HUES6 (cell line): ENCODE measurements at regions not wholly inside any gene's neighbourhood (a gene's known extent, or its start where the extent isn't known, plus 50 kb on each side); places are given as distances from the start of the nearest gene placed in this dataset.
"Not testable (repeated sequence)": the region's sequence is repeated elsewhere in the genome, so short reads cannot be mapped to it uniquely, and the experiment has no call there.

Experiments used
- H3K27ac ChIP-seq: 2 replicates; pipeline ENCODE4 v1.7.0; 2013; ENCODE audit warnings: low read depth, mild to moderate bottlenecking, low read length, inconsistent platforms
- H3K27me3 ChIP-seq: 2 replicates; pipeline ENCODE4 v1.6.1; 2013; ENCODE audit warnings: low read length; ENCODE audit not compliant: control insufficient read depth, insufficient read depth
- H3K36me3 ChIP-seq: 2 replicates; pipeline ENCODE4 v1.6.1; 2013; ENCODE audit warnings: low read length; ENCODE audit not compliant: control insufficient read depth, insufficient read depth
- H3K4me1 ChIP-seq: 2 replicates; pipeline ENCODE4 v1.6.1; 2013; ENCODE audit warnings: low read length; ENCODE audit not compliant: control insufficient read depth, insufficient read depth
- H3K4me3 ChIP-seq: 2 replicates; pipeline ENCODE4 v1.5.1; 2013; ENCODE audit warnings: low read depth, low read length
- H3K9ac ChIP-seq: one replicate; pipeline ENCODE4 v1.6.1; 2013; ENCODE audit warnings: mild to moderate bottlenecking, low read length
- H3K9me3 ChIP-seq: 2 replicates; pipeline ENCODE4 v1.6.1; 2013; ENCODE audit warnings: low read depth, low read length; ENCODE audit not compliant: control insufficient read depth, insufficient read depth

DNA sequence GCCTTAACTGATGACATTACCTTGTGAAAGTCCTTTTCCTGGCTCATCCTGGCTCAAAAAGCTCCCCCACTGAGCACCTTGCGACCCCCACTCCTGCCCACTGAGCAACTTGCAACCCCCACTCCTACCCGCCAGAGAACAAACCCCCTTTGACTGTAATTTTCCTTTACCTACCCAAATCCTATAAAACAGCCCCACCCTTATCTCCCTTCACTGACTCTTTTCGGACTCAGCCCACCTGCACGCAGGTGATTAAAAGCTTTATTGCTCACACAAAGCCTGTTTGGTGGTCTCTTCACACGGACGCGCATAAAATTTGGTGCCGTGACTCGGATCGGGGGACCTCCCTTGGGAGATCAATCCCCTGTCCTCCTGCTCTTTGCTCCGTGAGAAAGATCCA, 124.4 kb upstream of the MAP2 start:
- not testable (repeated sequence) for H3K27me3 ChIP-seq, H3K27ac ChIP-seq, H3K9me3 ChIP-seq
- peak overlapping the region; percentile 80 for H3K4me3 ChIP-seq
- peaks cover 27% of the 10 kb centered on the region for H3K4me1 ChIP-seq
- peak overlapping the region; percentile 99 for H3K9ac ChIP-seq
- H3K36me3 ChIP-seq = peaks cover 25% of the 10 kb centered on the region

DNA sequence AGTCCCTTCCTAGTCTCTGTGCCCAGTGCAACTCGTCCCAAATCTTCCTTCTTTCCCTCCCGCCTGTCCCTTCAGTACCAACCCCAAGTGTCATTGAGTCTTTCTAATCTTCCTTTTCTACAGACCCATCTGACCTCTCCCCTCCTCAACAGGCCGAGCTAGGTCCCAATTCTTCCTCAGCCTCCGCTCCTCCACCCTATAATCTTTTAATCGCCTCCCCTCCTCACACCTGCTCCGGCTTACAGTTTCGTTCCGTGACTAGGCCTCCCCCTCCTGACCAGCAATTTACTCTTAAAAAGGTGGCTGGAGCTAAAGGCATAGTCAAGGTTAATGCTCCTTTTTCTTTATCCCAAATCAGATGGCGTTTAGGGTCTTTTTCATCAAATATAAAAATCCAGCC, 123.1 kb upstream of the MAP2 start:
- H3K36me3 ChIP-seq = peaks cover 36% of the 10 kb centered on the region
- peak overlapping the region; percentile 79 for H3K27ac ChIP-seq
- H3K9me3 ChIP-seq, H3K27me3 ChIP-seq: not testable (repeated sequence)
- peak overlapping the region; percentile 80 for H3K4me3 ChIP-seq
- H3K9ac ChIP-seq = peak overlapping the region; percentile 99
- H3K4me1 ChIP-seq = peaks cover 35% of the 10 kb centered on the region

DNA sequence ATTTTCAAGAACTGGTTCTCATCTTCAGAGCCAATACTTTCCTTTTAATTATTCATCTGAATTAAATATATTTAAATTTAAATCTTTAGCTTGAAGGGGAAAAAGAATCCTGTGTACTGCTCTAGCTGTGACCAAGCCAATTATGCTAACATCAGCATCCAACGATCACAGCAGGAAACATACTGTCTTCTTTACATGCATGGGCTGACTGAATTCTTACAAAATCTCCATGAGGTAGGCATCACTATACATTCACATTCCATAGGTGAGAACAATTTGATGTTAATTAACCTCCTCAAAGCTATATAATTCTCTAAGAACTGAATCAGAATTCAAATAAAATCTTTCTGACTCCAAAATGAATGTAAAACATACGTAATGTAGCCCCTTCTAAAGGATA, 118.8 kb upstream of the MAP2 start:
- Histone ChIP-seq H3K27me3 (no peaks in the 10 kb centered on the region; the same call in 1 of the 2 replicates), H3K9ac (peak overlapping the region; percentile 46), H3K4me3 (peak overlapping the region; percentile 44), H3K9me3 (no peaks in the 10 kb centered on the region), H3K27ac (peak overlapping the region; percentile 89), H3K36me3 (peaks cover 52% of the 10 kb centered on the region), H3K4me1 (peaks cover 26% of the 10 kb centered on the region)

DNA sequence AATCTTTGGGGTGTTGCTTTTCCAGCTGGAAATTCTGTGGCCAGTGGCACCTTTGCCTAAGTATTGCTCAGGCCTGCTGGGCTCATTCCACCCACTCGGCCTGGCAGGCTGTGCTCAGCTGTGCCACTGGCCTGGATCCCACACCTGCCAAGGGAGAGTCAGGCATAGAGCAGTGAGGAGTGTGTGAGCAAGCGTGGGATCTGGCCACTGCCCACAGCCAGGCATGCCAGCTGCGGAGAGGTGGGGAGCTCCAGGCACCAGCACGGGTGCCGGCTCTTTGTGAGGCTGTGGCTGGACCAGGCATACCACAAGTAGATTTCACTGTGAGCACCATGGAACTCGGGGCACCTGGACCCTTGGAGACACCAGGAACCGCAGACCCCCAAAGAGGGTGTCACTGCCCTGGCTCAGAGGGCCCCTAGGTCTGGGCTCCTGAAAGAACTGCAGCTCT, 118.1 kb upstream of the MAP2 start:
- Histone ChIP-seq H3K9ac (peak overlapping the region; percentile 46), H3K27me3 (no peaks in the 10 kb centered on the region; the same call in 1 of the 2 replicates), H3K4me1 (peaks cover 26% of the 10 kb centered on the region), H3K27ac (peak overlapping the region; percentile 89), H3K4me3 (no peak overlapping the region), H3K9me3 (no peaks in the 10 kb centered on the region), H3K36me3 (peaks cover 55% of the 10 kb centered on the region)

DNA sequence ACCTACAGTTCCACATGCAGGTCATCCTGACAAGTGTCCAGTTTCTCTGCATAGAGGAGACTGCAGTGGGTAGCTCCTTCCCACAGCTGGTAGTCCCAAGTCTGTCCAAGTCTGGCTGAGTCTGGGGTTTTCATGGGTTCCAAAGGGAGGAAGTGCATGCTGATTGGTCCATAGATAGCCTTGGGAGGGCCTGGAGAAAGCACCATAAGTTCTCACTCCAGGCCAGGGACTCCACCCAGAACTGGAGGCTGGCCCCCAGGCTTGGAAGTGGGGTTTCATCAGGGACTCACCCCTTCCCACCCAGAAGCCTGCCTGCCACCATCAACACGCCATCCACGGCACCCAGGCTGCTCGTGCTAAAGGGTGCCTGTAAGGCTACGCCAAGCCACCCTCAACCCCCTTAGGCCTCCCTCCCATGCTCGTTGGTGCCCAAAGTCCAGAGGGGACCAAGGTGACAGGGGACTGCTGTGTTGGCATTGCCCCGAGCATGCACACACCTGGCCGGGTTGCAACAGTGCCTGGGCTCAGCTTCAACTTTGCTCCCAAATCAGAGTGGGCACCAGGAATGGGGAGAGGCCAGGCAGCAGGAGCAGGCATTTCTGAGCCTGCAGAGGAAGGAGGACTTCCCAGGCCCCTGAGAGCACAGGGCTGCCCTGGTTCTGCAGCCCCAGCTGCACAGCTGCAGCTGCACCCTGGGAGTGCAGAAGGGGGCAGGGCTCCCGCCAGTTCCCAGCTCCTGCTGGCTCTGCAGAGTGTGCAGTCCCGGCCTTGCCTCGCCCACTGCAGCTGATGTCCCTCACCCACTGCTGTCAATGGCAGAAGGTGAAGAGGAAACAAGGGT, 116.5 kb upstream of the MAP2 start:
- Histone ChIP-seq H3K9me3 (no peaks in the 10 kb centered on the region), H3K4me1 (peaks cover 26% of the 10 kb centered on the region), H3K27me3 (no peaks in the 10 kb centered on the region), H3K27ac (no peak overlapping the region), H3K36me3 (peaks cover 46% of the 10 kb centered on the region), H3K9ac (no peak overlapping the region), H3K4me3 (no peak overlapping the region)

DNA sequence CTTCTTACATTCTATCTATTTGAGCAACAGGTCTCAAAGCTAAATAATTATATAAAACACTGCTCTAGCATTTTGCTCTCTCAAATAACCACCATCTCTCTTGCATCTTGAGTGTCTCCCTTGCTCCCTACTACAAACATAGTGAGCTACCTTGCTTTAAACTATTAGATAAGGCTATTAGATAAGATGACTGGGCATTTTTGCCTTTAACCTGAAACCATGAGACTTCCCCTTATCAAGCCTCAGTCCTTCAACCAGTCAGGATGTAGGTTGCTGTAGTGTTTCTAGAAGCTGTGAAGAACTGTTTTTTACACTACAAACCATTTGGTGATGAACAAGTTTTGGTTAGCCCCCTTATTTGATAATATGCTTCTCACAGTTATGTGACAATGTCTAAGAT, 115.4 kb upstream of the MAP2 start:
- Histone ChIP-seq H3K9ac (no peak overlapping the region), H3K27me3 (no peaks in the 10 kb centered on the region), H3K27ac (no peak overlapping the region), H3K4me3 (no peak overlapping the region), H3K4me1 (peaks cover 26% of the 10 kb centered on the region), H3K36me3 (peaks cover 37% of the 10 kb centered on the region), H3K9me3 (no peaks in the 10 kb centered on the region)

DNA sequence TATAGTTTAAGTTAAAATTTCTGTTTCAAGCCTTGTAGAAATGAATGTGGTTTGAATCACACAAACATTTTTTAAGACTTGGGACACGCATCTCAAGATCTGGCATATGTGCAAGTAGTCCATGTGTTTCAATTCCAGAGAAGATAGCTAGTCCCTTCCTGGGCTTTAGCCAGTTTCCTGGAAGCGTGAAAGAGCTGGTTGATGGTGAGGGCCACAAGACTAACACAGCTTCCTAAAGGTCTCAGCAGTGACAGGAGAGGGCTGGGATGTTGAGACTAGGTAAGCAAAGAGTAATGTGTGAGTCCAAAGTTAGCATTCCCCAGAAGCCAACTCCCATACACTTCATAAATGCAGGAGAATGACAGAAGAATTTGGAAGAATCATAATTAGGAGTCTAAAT, 111.9 kb upstream of the MAP2 start:
- no peak overlapping the region for H3K4me3 ChIP-seq
- H3K27ac ChIP-seq = no peak overlapping the region
- peaks cover 20% of the 10 kb centered on the region for H3K36me3 ChIP-seq
- H3K9ac ChIP-seq = no peak overlapping the region
- peaks cover 20% of the 10 kb centered on the region for H3K4me1 ChIP-seq
- no peaks in the 10 kb centered on the region for H3K27me3 ChIP-seq
- no peaks in the 10 kb centered on the region for H3K9me3 ChIP-seq

DNA sequence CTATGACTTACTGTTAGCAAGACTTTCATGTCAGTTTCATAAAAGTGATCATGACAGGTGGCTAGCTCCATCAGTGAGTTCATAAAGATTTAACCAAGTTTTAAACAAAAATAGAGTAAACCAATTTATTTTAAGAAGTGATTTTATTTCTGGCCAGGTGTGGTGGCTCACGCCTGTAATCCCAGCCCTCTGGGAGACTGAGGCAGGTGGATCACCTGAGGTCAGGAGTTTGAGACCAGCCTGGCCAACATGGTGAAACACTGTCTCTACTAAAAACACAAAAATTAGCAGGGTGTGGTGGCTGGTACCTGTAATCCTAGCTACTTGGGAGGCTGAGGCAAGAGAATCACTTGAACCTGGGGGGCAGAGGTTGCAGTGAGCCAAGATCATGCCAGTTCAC, 111.4 kb upstream of the MAP2 start:
- H3K4me3 ChIP-seq, H3K27ac ChIP-seq, H3K27me3 ChIP-seq, H3K9me3 ChIP-seq, H3K9ac ChIP-seq: not testable (repeated sequence)
- H3K4me1 ChIP-seq = peaks cover 16% of the 10 kb centered on the region
- peaks cover 18% of the 10 kb centered on the region; the same call in 1 of the 2 replicates for H3K36me3 ChIP-seq

DNA sequence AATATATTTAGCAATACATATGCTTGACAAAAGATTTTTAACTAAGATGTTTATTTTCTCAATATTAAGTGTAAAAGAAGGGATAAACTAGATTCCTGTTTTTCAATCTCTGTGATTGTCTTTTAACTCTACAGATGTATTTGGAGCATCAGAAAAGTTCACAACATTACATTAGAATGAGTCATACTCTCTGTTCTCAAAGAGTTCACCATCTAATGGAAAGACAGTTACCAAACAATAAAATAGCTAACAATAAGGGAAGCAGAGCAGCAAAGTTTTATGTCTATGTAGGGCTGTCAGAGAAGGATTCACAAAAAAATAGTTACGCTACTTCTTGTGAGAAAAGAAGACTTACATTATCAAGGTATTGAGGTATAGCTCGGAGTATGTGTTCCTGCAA, 109.2 kb upstream of the MAP2 start:
- H3K4me3 ChIP-seq = no peak overlapping the region
- peaks cover 8% of the 10 kb centered on the region for H3K4me1 ChIP-seq
- H3K27me3 ChIP-seq = no peaks in the 10 kb centered on the region
- no peak overlapping the region for H3K9ac ChIP-seq
- peaks cover 18% of the 10 kb centered on the region; the same call in 1 of the 2 replicates for H3K36me3 ChIP-seq
- no peak overlapping the region for H3K27ac ChIP-seq
- H3K9me3 ChIP-seq = no peaks in the 10 kb centered on the region

DNA sequence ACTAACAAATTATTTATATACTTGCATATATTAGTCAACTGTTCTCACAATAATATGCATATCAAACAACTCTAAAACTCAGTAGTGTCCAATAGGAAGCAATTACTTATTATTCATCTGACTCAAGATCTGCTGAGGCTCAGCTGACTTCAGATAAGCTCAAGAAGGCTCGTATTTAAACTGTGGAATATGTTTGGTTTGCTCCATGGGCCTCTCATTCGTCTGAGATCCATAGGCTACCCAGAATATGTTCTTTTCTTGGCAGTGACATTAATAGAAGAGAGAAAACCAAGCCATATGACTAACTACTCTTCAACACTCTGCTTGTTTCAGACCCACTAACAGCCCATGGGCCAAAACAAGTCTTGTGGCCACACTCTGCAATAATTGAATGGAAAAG, 107.7 kb upstream of the MAP2 start:
- H3K4me3 ChIP-seq = no peak overlapping the region
- peaks cover 8% of the 10 kb centered on the region for H3K4me1 ChIP-seq
- H3K27ac ChIP-seq = no peak overlapping the region
- H3K9me3 ChIP-seq = no peaks in the 10 kb centered on the region
- H3K27me3 ChIP-seq = no peaks in the 10 kb centered on the region
- H3K36me3 ChIP-seq = peaks cover 8% of the 10 kb centered on the region; the same call in 1 of the 2 replicates
- no peak overlapping the region for H3K9ac ChIP-seq

DNA sequence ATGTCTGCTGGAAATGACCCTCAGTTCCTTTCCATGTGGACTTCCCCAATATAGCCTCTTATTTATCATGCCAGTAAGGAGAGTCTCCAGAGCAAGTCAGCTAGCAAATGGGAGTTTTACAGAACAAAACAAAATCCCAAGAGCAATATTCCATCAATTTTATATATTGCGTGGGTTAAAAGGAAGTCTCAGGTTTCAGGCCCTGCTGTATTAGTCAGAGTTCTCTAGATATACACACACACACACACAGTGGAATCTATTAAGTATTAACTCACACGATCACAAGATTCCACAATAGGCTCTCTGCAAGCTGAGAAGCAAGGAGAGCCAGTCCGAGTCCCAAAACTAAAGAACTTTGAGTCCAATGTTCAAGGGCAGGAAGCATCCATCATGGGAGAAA, 102.8 kb upstream of the MAP2 start:
- Histone ChIP-seq H3K4me3 (no peak overlapping the region), H3K9ac (no peak overlapping the region), H3K36me3 (peaks cover 7% of the 10 kb centered on the region; the same call in 1 of the 2 replicates), H3K4me1 (peaks cover 6% of the 10 kb centered on the region), H3K27ac (no peak overlapping the region), H3K27me3 (no peaks in the 10 kb centered on the region), H3K9me3 (no peaks in the 10 kb centered on the region)
